Vagina (tissue), 2 donors: ENCODE measurements at regions not wholly inside any gene's neighbourhood (a gene's known extent, or its start where the extent isn't known, plus 50 kb on each side); places are given as distances from the start of the nearest gene placed in this dataset.

Experiments
- POLR2AphosphoS5 ChIP-seq, 2 donors: sonication (generic); formaldehyde crosslinking; IDR thresholded peaks; one replicate each; pipeline ENCODE4 v1.9.0; 2017; ENCODE audit warnings: antibody characterized with exemption in 2 of 2, mild to moderate bottlenecking in 2 of 2, low read depth in 1 of 2; ENCODE audit not compliant: insufficient read depth in 1 of 2
- TF ChIP-seq, protein P1 (sequence below), 3 experiments: fragments of 450-650 bp in 2 of 3; fragments of 200-600 bp in 1 of 3; sonication (generic) in 1 of 3; IDR thresholded peaks; one replicate each; pipeline ENCODE4 v1.5.1; 2017 to 2019; ENCODE audit warnings: antibody characterized with exemption in 3 of 3, mild to moderate bottlenecking in 2 of 3, moderate library complexity in 2 of 3

DNA sequence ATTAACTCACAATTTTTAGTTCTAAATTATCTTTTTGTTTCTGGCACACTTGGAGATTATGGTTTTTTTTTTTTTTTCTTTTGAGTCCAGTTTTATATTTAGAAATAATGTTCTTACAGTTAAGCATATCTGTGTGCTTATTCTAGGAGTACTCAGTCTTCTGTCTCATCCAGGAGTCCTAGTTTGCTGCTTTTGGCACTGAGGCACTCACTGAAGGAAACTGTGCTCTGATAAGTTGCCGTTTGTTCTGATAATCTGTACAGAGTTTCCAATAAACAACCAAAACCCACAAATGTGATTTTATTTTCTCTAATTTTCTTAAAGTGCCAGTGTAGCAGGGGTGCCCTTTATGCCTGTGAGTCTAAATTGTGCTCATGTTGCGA lies 251.0 kb downstream of the LRRC70 start:
- TF ChIP-seq, protein P1, sequence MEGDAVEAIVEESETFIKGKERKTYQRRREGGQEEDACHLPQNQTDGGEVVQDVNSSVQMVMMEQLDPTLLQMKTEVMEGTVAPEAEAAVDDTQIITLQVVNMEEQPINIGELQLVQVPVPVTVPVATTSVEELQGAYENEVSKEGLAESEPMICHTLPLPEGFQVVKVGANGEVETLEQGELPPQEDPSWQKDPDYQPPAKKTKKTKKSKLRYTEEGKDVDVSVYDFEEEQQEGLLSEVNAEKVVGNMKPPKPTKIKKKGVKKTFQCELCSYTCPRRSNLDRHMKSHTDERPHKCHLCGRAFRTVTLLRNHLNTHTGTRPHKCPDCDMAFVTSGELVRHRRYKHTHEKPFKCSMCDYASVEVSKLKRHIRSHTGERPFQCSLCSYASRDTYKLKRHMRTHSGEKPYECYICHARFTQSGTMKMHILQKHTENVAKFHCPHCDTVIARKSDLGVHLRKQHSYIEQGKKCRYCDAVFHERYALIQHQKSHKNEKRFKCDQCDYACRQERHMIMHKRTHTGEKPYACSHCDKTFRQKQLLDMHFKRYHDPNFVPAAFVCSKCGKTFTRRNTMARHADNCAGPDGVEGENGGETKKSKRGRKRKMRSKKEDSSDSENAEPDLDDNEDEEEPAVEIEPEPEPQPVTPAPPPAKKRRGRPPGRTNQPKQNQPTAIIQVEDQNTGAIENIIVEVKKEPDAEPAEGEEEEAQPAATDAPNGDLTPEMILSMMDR (IDR thresholded peaks at IDR 0.05), result no peak
- no peak for TF ChIP-seq POLR2AphosphoS5 (IDR thresholded peaks at IDR 0.05; ENCODE audit: insufficient read depth in 1 of 2, low read depth in 1 of 2)
